ENCODE measurements at regions not wholly inside any gene's neighbourhood (a gene's known extent, or its start where the extent isn't known, plus 50 kb on each side); places are given as distances from the start of the nearest gene placed in this dataset.
"Not testable (repeated sequence)": the region's sequence is repeated elsewhere in the genome, so short reads cannot be mapped to it uniquely, and the experiment has no call there.

DNA sequence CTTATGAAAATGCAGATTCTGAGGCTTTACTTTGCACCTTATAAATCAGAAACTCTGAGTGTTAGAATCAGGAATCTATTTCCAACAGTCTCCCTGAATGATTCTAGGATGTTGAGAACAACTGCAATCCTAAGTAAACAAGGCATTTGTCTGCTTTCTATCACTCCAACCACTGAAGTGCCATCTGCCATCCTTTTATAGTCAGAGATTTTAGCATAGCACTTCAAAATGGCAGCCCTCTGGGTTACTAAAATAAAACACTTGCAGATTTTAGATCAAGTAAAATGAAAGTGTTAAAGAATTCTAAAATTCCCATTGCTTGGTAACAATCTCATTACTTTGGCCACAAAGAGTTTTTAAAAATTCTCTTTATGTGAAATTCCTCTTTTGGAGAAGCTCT is 258.9 kb downstream of the CD109 start:
- no peak for DNase-seq
- Mint-ChIP-seq H3K36me3 (ENCODE audit: low read depth) (no peaks in the 10 kb centered on the region), H3K27ac (no peak overlapping the region), H3K9me3 (no peaks in the 10 kb centered on the region), H3K4me3 (no peak overlapping the region), H3K27me3 (no peaks in the 10 kb centered on the region), H3K4me1 (no peaks in the 10 kb centered on the region)
- ChIA-PET CTCF (no interaction called here), POLR2A (no interaction called here)

DNA sequence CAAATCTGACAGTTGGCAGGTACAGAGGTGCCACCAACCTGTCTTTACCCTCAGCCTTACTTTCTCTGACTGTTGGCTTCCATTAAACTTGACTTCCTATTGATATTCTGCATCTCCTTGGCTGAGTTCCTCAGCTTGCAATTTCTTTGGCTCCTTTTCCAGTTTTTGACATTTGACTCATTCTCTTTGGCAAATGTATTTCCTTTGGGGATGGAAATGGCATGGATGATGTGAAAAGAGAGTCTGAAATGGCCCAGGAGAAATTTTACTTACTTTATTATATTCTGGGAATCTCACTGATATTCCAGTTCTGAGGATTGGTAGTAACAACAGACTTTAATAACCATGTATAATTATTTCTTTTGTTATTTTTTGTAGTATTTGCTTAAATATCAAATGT is 255.2 kb downstream of the CD109 start:
- no peaks in the 10 kb centered on the region for H3K36me3 Mint-ChIP-seq (ENCODE audit: low read depth)
- H3K27me3 Mint-ChIP-seq = peaks cover 8% of the 10 kb centered on the region

DNA sequence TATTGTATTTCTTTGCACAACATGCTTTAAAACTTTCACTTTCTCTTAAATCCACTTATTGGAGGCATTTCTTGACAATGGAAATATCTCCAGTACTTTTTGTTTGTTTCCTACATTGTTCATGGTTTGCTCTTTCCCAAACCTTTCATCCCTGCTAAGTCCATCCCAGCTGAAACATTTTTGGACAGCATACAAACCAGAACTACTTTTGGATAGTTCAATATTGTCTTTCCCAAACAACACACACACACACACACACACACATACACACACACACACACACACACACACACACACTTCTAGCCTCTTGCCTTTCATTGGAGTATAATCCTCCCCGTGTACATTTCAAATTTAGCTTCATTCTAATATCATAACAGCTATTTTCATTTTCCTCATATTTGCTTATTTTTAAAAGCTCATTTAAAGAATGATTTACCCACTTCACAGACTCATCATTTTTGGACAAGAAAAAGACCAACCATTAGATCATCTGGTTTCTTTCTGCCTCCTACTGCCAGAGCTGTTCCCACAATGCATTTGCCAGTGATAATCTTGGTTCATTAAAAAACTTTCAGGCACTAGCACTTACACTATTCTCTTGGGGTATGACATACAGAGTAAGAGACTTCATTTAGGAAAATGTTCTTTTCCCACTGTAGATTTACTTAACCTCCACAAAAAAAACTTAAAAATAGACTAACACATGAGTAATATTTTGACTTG is 248.1 kb downstream of the CD109 start:
- Mint-ChIP-seq H3K27ac (no peak overlapping the region), H3K36me3 (ENCODE audit: low read depth) (no peaks in the 10 kb centered on the region), H3K4me1 (peaks cover 11% of the 10 kb centered on the region), H3K27me3 (peaks cover 11% of the 10 kb centered on the region), H3K9me3 (peaks cover 3% of the 10 kb centered on the region), H3K4me3 (no peak overlapping the region)
- CTCF ChIA-PET = no interaction called here
- POLR2A ChIA-PET = interaction anchor here (0.6 kb wide), 2 partner anchors 10 to 44 kb away, joined by 3 read pairs; no protein-coding TSS in a partner anchor
- no peak for DNase-seq

More for the DNA sequence above, 255.2 kb downstream of the CD109 start:
- Mint-ChIP-seq H3K9me3 (peaks cover 3% of the 10 kb centered on the region), H3K4me3 (no peak overlapping the region), H3K27ac (no peak overlapping the region), H3K4me1 (peaks cover 11% of the 10 kb centered on the region)
- ChIA-PET POLR2A (no interaction called here), CTCF (no interaction called here)
- no peak for DNase-seq

DNA sequence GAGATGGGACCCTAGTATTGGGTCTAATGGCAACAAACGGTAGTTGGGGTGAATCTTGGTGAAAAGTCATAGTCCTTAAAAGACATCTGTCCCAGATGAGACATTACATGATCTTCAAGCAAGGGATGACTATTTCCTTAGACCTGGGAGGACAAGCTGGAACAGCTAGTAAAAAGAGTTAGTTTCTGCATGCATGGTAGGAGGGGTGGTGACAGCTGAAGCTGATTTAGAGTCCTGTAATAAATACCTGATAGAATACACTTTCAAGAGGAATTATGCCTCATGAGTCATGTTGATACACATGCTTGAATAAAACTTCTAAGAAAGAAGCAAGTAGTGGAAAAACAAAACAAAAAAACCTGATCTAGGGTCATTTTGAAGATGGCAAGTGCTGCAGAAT is 247.4 kb downstream of the CD109 start:
- peaks cover 3% of the 10 kb centered on the region for H3K9me3 Mint-ChIP-seq
- H3K36me3 Mint-ChIP-seq (ENCODE audit: low read depth) = no peaks in the 10 kb centered on the region
- peaks cover 11% of the 10 kb centered on the region for H3K4me1 Mint-ChIP-seq
- no peak overlapping the region for H3K27ac Mint-ChIP-seq
- ChIA-PET CTCF (no interaction called here), POLR2A (interaction anchor here (0.6 kb wide), 2 partner anchors 9 to 45 kb away, joined by 3 read pairs; no protein-coding TSS in a partner anchor)
- DNase-seq = no peak
- no peak overlapping the region for H3K4me3 Mint-ChIP-seq
- H3K27me3 Mint-ChIP-seq = peaks cover 9% of the 10 kb centered on the region

DNA sequence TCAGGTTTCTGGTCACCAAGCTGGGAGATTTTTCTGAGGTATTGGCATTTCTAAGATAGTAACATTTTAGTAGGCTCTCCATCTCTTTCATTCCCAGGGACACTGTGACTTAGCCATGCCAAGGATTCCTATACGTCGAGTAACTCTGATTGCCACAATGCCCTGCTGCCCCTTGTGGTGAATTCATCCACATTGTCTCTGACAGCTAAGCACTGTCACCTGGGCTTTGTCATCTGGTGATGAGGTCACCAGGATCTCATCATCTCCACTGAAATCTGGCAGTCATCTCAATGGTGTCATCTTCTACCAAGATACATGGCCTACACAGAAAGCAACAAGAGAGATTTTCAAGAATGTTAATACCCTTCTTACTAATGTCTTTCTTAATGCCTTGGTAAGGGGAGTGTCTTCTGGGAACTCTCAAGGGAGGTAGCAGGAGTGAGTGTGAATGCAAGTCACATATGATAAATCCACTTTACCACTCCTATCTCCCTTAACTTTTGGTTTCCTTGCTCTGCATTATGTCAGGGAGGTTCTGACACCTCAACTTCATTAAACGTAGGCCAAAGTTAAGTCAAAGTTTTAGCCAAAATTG is 246.7 kb downstream of the CD109 start:
- no peak for DNase-seq
- ChIA-PET POLR2A (no interaction called here), CTCF (no interaction called here)
- Mint-ChIP-seq H3K36me3 (ENCODE audit: low read depth) (no peaks in the 10 kb centered on the region), H3K27ac (no peak overlapping the region), H3K9me3 (peaks cover 2% of the 10 kb centered on the region), H3K27me3 (peaks cover 9% of the 10 kb centered on the region), H3K4me1 (peaks cover 5% of the 10 kb centered on the region), H3K4me3 (no peak overlapping the region)

DNA sequence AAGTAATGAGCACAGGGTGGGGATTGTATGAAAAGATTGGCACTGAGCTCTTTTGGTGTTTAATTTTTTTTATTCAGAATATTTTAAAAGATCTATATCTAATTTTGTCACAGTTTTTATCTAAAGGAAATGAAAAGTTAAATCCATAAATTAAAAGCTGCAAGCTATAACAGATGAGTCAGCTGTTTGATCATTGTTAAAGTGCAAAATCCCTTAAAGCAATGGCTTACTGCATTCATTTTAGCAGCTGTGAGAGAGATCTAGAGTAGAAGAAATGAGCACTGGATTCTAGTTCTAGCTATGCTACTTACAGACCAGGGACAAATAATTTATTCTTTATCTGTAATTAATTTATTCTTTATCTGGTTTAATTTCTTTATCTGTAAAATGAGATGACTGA is 245.9 kb downstream of the CD109 start:
- H3K27me3 Mint-ChIP-seq = peaks cover 10% of the 10 kb centered on the region
- no peaks in the 10 kb centered on the region for H3K4me1 Mint-ChIP-seq
- H3K9me3 Mint-ChIP-seq = no peaks in the 10 kb centered on the region
- CTCF ChIA-PET = no interaction called here
- no peak for DNase-seq
- H3K36me3 Mint-ChIP-seq (ENCODE audit: low read depth) = no peaks in the 10 kb centered on the region
- H3K4me3 Mint-ChIP-seq = no peak overlapping the region
- POLR2A ChIA-PET = no interaction called here
- H3K27ac Mint-ChIP-seq = no peak overlapping the region

DNA sequence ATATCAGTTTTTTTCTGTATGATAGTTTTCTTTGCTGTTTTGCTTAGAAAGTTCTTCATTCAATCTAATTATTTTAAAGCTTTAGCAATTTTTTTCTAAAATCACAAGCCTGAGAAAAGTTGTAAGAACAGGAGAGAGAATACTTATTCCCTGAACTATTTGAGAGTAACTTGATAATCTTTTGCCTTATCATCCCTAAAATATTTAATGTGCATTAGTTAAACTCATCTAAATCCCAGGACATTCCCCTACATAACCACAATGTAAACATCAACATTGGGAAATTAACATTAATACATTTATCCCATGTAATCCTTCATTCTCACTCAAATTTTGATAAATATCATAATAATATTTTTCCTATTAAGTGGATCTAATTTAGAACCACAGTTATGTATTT is 241.8 kb downstream of the CD109 start:
- H3K4me3 Mint-ChIP-seq = no peak overlapping the region
- no peak for DNase-seq
- ChIA-PET CTCF (no interaction called here), POLR2A (no interaction called here)
- no peaks in the 10 kb centered on the region for H3K36me3 Mint-ChIP-seq (ENCODE audit: low read depth)
- H3K4me1 Mint-ChIP-seq = no peaks in the 10 kb centered on the region
- peaks cover 6% of the 10 kb centered on the region for H3K27me3 Mint-ChIP-seq
- H3K9me3 Mint-ChIP-seq = peaks cover 2% of the 10 kb centered on the region
- no peak overlapping the region for H3K27ac Mint-ChIP-seq

DNA sequence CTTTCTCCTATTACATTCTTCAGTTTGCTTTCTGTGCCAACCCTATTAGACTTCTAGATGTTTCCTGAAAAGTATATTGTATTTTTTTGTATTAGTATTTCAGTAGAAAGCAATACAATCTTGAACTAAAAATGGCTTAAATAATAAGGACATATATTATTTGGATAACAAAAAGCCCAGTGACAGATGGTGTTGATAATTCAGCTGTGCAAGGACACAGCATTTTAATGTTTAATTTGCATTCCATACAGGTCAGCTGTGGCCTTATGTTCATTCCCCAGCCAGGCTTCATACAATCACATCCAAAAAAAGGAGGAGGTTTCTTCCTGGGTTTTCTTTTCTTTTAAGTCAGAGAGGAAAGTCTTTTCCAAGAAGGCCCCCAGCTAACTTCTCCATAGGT is 236.9 kb downstream of the CD109 start:
- POLR2A ChIA-PET = no interaction called here
- no peaks in the 10 kb centered on the region for H3K36me3 Mint-ChIP-seq (ENCODE audit: low read depth)
- H3K4me3 Mint-ChIP-seq = no peak overlapping the region

DNA sequence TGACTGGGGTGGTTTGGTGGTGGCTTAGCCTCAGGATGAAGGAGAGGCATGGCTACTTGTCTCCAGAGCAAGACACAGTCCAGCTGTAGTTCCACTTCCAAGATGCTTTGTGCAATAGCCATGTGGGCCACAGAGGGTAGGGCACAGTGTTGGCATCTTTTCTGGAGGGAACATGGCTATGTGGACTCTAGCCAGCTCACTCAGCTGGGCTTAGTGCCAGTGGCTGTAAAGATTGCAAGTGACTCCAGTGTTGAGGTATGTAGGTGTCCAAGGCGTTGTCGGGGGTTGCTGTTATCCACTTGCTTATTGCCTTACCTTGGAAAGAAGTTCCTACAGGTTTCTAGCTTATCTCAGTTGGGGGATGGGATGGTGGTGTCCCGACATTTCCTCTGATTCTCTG is 233.4 kb downstream of the CD109 start:
- no peak overlapping the region for H3K4me3 Mint-ChIP-seq
- ChIA-PET POLR2A (no interaction called here), CTCF (no interaction called here)
- no peak for DNase-seq
- H3K27me3 Mint-ChIP-seq = peaks cover 5% of the 10 kb centered on the region
- H3K9me3 Mint-ChIP-seq = peaks cover 3% of the 10 kb centered on the region
- no peaks in the 10 kb centered on the region for H3K36me3 Mint-ChIP-seq (ENCODE audit: low read depth)
- no peaks in the 10 kb centered on the region for H3K4me1 Mint-ChIP-seq
- no peak overlapping the region for H3K27ac Mint-ChIP-seq

More for the DNA sequence above, 236.9 kb downstream of the CD109 start:
- no peak for DNase-seq
- H3K9me3 Mint-ChIP-seq = peaks cover 5% of the 10 kb centered on the region
- H3K27ac Mint-ChIP-seq = no peak overlapping the region
- H3K4me1 Mint-ChIP-seq = no peaks in the 10 kb centered on the region
- CTCF ChIA-PET = no interaction called here
- peaks cover 5% of the 10 kb centered on the region for H3K27me3 Mint-ChIP-seq

DNA sequence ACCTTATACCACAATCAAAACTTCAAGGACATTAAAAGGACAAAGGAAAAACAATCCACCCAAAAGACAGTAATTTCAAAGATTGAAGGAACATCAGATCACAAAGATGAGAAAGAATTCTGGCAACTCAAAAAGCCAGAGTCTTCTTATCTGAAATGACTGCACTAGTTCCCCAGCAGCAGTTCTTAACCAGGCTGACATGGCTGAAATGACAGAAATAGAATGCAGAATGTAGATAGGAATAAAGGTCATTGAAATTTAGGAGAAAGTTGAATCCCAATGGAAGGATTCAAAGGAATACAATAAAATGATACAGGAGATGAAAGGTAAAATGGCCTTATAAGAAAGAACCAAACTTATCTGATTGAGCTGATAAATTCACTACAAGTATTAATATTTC is 231.4 kb downstream of the CD109 start:
- Mint-ChIP-seq H3K4me3 (no peak overlapping the region), H3K27me3 (peaks cover 5% of the 10 kb centered on the region), H3K36me3 (ENCODE audit: low read depth) (no peaks in the 10 kb centered on the region), H3K9me3 (peaks cover 3% of the 10 kb centered on the region), H3K4me1 (no peaks in the 10 kb centered on the region), H3K27ac (no peak overlapping the region)
- no peak for DNase-seq
- ChIA-PET CTCF (interaction anchor here (0.6 kb wide), 1 partner anchor 1516 kb away, joined by 3 read pairs; no protein-coding TSS in a partner anchor), POLR2A (no interaction called here)

DNA sequence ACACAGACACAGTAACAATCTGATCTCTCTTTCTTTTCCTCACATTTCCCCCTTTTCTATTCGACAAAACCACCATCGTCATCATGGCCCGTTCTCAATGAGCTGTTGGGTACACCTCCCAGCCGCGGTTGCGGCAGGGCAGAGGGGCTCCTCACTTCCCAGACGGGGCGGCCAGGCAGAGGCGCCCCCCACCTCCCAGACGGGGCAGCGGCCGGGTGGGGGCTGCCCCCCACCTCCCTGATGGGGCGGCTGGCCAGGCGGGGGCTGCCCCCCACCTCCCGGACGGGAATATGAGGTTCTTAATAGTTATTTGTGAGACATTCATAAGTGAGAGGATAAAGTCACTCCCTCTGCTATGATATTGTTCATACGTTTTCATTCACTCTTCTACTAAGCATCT is 229.7 kb downstream of the CD109 start:
- H3K4me1 Mint-ChIP-seq; CTCF ChIA-PET; POLR2A ChIA-PET; H3K9me3 Mint-ChIP-seq; DNase-seq; H3K36me3 Mint-ChIP-seq (ENCODE audit: low read depth); H3K27me3 Mint-ChIP-seq; H3K4me3 Mint-ChIP-seq; H3K27ac Mint-ChIP-seq: not testable (repeated sequence)

DNA sequence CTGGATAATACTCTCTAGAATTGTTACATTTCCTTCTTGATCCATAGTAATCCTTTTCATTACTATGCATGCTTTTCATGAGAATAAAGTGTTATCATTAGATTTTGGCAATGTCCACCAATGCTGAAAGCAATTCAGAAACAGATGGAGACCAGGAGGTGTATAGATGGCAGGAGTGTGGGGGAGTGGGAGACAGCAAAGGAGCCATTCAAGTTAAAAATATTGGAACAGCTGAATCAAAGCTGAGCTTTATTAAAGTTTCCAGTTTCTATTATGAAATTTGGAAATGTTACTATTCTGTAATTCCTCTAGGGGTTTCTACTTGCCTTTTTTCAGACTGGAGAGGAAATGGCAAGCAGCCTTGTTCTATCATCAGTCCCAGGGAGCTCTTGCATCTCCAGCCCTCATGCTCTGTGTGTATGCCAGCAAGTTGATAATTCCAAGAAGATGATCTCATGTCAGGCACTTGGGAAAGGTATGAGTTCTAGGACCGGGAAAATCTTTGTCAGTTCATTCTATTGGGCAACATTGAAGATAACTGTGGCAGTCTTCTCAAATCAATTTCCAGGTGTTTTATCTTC is 228.0 kb downstream of the CD109 start:
- DNase-seq = no peak
- ChIA-PET POLR2A (no interaction called here), CTCF (no interaction called here)
- Mint-ChIP-seq H3K27me3 (peaks cover 3% of the 10 kb centered on the region), H3K4me3 (no peak overlapping the region), H3K9me3 (no peaks in the 10 kb centered on the region), H3K36me3 (ENCODE audit: low read depth) (no peaks in the 10 kb centered on the region), H3K4me1 (no peaks in the 10 kb centered on the region), H3K27ac (no peak overlapping the region)

DNA sequence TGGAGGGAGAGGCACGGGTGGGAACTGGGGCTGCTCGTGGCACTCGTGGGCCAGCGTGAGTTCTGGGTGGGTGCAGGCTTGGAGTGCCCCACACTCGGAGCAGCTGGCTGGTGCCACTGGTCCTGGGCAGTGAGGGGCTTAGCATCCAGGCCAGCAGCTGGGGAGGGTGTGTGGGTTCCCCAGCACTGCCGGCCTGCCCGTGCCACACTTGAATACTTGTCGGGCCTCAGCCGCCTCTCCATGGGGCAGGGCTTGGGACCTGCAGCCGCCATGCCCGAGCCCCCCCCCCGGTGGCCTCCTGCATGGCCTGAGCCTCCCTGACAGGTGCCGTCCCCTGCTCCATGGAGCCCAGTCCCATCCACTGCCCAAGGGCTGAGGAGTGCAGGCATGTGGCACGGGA is 207.2 kb downstream of the CD109 start:
- no peak for DNase-seq
- Mint-ChIP-seq H3K27me3 (no peaks in the 10 kb centered on the region), H3K27ac (no peak overlapping the region), H3K4me3 (no peak overlapping the region), H3K36me3 (ENCODE audit: low read depth) (no peaks in the 10 kb centered on the region), H3K4me1 (no peaks in the 10 kb centered on the region), H3K9me3 (peaks cover 12% of the 10 kb centered on the region)
- CTCF ChIA-PET = no interaction called here
- POLR2A ChIA-PET = no interaction called here

DNA sequence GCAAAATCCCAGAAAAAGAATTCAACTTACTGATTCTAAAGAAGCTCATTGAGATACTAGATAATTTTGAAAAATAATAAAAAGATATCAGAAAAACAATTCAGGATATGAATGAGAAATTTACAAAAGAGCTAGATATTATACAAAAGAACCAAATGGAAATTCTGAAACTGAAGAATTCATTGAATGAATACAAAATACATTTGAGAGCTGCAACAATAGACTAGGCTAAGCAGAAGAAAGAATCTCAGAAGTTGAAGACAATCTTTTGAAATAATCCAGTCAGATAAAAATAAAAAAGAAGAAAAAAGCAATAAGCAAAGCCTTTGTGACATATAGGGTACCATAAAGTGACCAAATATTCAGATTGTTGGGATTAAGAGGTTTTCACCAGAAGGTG is 206.0 kb downstream of the CD109 start:
- Mint-ChIP-seq H3K27me3 (no peaks in the 10 kb centered on the region), H3K4me3 (no peak overlapping the region), H3K27ac (no peak overlapping the region), H3K9me3 (peaks cover 12% of the 10 kb centered on the region), H3K36me3 (ENCODE audit: low read depth) (no peaks in the 10 kb centered on the region), H3K4me1 (no peaks in the 10 kb centered on the region)
- DNase-seq = no peak
- POLR2A ChIA-PET = no interaction called here
- CTCF ChIA-PET = no interaction called here

Measured in activated CD4-positive, alpha-beta memory T cell treated with anti-CD3 and anti-CD28 coated beads, Interleukin-2, amount 10 ng/mL, durations not matched to agents 7 days and 5 days (primary cell).